NCI-H510A treated with DMSO at 0.1 percent for 48 hours (cell line): ENCODE measurements at regions not wholly inside any gene's neighbourhood (a gene's known extent, or its start where the extent isn't known, plus 50 kb on each side); places are given as distances from the start of the nearest gene placed in this dataset.
"Not testable (repeated sequence)": the region's sequence is repeated elsewhere in the genome, so short reads cannot be mapped to it uniquely, and the experiment has no call there.

Experiments
- DNase-seq: peaks from one replicate; lab custom pipeline; 2025; lab: John Stamatoyannopoulos, UW

DNA sequence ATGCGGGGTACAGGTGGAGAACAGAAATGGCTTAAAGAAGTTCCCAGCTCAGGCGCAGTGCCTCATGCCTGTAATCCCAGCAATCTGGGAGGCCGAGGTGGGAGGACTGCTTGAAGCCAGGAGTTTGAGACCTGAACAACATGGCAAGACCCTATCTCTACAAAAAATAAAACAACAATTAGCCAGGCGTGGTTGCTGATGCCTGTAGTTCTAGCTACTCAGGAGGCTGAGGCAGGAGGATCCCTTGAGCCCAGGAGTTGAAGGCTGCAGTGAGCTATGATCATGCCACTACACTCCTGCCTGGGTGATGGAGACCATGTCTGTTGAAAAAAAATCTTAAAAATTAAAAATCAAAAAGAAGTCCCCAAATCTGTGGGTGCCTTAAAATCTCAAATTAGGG, 228.3 kb upstream of the WSB1 start:
- DNase-seq, result no peak

DNA sequence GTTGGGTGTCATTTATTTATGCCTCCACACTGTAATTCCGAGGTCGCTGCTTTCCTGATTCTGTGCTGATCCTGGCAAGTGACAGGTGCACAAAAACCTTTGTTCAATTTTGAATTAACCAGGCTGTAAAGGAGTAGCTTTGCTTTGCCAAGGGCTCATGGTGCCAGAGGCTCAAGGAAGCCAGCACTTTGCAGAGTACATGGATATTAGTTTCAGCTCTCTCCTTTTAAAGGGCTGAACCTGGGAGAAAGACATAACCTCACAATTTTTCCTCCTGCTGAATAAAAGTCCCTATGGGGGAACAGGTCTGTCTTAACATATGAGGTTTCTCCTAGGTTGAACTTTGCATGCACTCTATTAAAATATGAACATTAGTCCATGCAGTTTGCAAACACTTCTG, 227.6 kb upstream of the WSB1 start:
- DNase-seq, result no peak

DNA sequence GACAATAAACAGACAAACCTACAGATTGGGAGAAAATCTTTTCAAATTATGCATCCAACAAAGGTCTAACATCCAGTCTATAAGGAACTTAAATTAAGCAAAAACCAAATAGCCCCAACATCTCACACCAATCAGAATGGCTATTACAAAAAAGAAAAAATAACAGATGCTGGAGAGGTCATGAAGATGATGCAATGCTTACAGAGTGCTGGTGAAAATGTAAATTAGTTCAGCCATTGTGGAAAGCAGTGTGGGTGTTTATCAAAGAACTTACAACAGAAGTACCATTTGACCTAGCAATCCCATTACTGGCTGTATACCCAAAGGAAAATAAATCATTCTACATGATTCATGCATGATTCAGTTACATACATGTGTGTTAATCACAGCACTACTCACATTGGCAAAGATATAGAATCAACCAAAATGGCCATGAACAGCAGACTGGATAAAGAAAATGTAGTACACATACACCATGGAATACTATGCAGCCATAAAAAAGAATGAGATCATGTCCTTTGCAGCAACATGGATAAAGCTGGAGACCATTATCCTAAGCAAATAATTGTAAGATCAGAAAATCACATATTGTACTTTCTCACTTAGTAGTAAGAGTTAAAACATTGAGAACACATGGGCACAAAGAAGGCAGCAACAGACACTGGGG, 223.9 kb upstream of the WSB1 start:
- no peak for DNase-seq

DNA sequence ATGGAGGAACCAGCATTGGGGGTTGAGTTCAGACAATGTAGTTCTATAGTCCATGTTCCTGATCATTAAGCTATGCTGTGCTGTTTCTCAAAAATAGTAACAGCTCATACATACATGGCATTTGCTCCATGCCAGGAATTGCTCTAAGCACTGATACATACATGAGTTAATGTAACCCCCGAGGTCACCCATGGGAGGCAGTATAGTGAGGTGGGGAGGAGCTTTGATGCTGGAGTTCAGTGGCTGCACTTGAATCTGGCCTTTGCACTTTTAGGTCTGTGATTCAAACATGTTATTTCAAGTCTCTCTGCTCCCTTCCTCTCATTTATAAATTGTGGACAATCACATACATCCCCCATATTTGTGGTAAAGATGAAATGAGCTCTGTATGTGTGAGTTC, 223.1 kb upstream of the WSB1 start:
- no peak for DNase-seq

DNA sequence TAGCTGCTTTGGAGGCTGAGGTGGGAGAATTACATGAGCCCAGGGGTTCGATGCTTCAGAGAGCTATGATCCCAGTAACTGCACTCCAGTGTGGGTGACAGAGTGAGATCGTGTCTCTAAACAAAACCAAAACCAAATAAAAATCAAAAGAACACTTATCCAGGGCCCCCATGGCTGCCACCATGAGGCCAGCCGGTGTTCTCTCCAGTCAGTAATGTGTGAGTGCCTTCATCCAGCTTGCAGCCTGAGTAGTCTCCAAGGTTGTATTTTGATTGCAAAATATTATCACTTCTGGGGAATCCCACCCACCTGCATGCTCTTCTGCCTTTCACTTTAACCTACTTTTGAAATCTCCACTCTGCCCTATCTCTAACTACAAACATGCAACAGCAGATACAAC, 221.0 kb upstream of the WSB1 start:
- no peak for DNase-seq

DNA sequence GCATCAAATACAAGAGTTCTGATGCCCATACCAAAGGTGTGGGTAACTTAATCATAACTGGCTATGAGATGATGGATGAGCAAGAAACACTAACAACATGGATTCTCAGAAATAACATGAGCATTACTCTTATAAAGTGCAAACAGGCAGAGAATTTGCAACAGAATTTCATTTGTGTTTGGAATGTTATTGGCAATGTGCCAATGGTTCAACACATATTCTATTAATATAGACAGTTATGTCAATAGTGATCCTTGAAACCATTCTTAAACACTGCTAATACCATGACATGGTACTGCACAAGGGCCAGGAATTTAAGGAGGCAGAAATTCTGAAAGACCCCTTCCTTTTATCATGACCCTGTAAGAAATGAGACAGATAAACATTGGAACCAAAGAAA, 217.1 kb upstream of the WSB1 start:
- no peak for DNase-seq

DNA sequence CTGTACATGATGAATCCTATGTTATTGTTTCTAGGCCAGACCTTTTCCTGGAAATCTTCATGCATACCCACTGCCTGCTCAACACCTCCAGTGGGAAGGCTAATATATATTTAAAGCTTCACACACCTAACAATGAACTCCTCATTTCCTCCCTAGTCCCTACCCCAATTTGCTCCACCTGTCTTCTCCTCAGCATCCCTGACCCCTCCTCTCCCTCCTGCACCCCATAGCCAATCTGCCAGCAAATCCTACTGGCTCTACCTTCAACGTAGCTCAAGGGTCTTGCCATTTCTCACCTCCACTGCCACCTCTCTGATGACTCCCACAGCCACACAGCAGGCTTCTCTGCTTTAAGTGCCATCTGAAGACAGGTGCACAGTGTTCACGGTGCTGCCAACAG, 215.6 kb upstream of the WSB1 start:
- no peak for DNase-seq

DNA sequence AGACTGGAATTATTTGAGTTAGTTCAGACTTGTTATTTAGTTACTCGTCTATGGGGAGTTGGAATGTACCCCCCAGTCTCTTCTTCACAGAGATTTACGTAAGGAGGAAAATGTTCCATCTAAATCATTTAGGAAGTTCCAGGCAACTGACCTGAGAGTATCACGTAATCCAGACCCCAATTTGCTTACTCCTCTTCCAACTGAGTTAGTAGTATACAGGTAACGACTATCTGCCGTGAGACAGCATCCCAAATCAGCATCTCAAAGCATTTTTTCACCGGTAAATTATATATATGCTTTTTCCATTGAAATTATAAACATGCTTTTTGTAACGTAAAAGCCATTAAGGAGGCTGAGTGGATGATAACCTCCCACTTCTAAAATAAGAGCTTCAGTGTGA, 214.3 kb upstream of the WSB1 start:
- no peak for DNase-seq

DNA sequence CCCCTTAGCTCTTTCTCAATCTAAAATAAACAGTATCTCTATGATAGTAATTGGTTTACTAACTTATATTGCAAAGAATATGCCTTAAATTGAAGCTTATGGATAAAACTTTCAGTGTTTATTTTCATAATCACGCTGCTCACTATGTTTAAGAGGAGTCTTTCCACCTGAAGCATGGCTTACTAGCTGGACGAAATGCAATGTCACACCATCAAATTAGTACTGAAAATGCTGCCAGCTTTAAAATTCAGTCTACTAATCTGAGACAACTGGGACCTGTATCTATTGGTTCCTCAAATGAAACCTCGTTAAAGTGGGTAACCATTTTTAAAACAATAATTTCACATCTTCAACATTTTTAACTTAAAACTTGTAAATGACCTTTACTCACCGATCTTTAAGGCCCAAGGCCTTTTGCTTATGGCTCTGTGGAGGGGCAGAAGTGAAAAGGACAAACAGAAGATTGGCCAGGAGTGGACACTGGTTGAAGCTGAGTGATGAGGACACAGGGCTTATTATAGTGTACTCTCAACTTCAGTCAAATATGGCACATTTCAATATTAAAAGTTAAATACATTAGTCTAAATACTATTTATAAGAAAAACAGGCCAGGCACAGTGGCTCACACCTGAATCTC, 212.8 kb upstream of the WSB1 start:
- no peak for DNase-seq

DNA sequence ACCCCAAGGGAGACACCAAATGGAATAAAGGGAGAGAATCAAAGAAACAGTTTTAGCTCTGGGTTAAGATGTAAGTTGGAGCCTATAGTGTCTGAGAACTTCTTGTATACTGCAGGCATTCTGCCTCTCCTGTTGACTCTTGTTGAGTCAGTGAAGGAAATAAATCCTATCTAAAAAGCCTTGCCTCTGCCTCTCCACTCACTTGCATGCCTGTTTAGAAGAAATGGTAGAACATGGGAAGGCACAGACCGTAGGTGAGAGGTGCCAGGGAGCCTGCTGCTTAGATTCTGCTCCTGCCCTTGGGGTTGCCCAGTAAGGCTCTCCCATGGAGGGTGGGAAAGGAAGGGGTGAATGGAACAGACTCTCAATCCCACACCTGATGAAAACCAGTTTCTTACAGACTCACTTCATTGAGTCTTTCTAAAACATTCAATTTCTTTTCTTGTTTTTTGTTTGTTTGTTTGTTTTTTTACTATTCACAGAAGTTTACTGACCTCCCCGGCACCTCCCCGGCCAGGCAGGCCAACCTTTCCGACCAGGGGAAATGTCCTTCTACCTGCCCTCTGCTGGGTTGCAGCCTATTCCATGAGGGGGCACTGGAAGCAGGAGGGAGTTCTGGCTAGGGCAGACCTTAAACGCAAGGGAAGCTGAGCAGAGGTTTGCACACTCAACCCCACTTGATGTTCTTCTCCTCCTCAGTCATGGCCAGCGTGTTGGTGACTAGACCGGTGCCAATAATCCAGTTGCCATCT, 211.7 kb upstream of the WSB1 start:
- no peak for DNase-seq

DNA sequence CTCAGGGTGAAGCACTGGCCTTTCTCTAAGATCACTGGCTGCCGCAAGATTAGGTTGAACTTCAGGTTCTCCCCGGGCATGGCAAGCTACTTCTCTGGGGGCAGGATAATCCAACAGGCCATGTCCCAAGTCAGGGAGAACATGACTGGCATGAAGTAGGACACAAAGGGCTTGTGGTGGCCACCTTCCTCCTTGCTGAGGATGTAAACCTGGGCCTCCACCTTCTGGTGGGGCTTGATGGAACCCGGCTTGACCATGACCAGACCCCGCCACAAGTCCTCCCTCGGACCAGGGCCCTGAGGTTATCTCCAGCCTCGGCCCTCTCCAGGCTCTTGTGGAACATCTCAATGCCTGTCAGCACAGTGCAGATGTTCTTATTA, 211.1 kb upstream of the WSB1 start:
- DNase-seq, result no peak

DNA sequence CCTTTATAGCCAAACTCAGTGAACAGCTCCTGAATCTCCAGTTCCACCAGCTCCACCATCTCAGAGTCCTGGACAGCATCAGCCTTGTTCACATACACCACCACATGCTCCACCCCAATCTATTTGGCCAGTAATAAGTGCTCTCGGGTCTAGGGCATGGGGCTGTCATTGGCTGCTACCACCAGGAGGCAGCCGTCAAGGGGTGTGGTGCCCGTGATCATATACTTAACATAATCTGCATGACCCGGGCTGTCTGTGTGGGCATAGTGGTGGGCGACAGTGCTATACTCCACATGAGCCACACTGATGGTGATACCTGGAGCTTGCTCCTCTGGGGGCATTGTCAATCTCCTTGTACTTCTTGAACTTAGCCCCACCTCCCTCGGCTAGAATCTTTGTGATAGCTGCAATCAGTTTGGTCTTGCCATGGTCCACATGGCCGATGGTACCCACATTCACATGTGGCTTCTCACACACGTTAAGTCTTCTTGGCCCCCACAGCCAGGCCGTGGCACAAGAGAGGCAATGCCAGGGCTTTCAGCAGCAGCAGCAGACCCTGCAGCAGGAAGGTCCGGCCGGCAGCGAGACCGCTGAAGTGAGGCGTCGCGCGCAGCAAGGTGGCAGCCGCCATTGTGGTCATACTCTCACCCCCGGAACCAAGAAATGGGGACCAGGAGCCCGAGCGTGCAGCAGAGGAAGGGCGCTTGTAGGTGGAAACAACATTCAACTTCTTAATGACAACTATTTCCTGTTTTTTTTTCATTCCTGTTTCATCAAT, 210.3 kb upstream of the WSB1 start:
- no peak for DNase-seq

DNA sequence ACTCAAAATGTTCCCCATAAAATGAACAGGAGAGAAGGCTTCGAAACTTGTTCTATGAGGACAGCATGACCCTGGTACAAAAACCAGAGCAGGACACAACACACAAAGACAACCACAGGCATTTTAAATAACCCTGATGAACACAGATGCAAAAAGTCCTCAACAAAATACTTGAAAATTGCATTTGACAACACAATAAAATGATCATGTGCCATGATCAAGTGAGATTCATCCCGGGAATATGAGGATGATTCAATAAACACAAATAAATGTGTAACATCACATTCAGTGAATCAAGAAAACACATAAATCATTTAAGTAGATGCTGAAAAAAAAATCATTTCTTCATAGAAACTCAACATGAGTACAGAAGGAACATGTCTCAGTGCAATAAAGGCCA, 208.4 kb upstream of the WSB1 start:
- DNase-seq, result no peak

DNA sequence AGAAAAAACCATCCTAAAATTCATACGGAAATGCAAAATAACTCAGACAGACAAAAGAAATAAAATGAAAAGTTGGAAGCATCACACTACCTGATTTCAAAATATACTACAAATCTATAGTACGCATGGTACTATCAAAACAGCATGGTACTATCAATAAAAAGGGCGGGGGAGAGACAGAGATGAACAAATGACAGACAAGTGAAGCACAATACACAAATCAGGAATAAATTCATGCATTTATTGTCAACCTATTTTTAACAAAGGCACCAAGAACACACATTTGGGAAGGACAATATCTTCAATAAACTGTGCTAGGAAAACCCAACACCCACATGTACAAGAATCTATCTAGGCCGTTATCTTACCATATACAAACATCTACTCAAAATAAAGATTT, 207.4 kb upstream of the WSB1 start:
- DNase-seq, result no peak

DNA sequence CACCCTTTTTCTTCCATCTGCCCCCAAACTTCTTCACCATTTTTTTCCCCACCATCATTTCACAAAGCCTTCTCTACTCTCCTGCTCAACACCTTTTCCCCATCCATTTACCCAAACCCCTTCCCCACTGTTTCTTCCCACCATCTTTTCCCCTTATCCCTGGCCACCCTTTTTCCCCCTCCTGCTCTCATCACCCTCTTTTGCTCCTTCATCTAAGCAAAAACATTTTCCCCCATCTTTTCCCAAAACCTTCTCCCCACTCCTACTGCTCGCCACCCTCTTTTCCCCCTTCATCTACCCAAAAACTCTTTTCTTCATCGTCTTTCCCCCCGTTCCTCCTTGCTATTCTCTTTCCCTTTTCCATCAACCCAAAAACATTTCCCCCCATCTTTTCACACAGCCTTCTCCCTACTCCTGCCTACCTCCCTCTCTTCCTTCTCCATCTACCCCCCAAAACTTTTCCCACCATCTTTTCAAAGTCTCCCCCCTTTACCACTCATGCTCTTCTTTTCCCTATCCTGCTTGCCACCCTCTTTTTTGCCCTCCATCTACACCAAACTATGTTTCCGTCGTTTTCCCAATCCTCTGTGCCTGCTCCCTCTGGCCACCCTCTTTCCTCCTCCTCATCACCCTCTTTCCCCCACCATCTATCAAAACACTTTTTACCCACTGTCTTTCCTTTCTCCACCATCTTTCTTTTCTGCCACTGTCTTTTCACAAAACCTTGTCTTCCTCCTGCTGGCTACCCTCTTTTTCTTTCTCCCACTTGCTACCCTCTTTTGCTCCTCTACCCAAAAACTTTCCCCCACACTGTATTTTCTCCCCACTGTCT, 205.8 kb upstream of the WSB1 start:
- no peak for DNase-seq

DNA sequence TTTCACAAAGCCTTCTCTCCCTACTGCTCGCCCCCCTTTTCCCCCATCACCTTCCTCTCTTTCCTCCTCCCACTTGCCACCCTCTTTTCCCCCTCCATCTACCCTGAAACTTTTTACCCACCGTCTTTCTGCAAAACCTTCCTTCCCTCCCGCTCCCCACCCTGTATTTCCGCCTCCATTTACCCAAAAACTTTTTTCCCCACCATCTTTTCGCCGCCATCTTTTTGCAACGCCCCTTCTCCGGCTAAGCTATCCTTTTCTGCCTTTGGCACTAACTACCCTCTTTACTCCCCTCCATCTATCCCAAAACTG, 205.2 kb upstream of the WSB1 start:
- DNase-seq, result no peak

DNA sequence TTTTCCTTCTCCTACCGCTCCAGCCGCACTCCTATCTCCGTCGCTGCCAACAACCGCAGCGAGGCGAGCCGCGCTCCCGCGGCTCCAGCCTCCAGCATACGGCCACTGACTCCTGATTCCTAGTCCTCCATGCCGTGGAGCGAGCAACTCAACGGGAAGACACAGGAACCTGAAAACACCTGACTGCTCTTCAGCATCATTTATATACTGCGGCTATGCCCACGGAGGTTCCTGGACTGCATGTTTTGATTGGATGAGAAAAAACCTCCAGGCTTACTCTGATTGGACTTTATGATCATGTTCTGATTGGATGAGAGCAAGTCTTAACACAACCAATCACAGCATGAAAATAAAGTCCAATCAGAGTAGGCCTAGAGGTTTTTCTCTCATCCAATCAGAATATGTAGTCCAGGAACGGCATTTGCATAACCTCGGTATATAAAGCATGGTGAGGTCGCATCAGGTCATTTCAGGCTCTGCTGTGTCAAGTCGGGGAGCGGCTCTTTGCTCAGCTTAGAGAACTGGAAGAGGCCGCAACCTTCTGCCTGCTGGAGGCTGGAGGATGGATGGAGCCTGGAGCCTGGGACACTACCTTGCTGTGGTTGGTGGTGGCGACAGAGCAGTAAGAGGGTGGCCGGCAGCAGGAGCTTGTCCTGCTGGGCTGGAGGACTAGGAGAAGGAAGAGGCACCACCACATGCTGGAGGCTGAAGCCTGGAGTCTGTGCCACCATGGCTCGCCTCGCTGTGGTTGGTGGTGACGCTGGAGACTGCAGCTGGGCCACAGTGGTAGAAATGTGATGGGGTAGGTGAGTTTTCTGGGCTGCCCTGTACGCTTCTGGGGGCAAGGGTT, 204.6 kb upstream of the WSB1 start:
- DNase-seq, result peak; percentile 28

DNA sequence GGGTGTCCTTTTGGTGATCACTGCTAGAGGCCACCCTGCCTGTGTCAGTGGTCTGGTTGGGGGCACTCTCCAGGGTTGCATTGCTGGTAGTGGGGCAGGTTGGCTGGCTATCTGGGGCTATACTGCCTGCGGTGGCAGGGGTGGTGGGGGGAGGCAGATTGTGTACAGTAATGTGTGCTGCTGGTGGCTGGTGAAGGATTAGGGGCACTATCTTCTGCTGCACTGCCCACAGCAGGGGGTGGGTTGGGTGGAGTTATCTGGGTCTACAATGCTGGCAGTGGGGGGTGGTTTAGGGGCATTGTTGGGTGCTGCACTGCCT, 204.0 kb upstream of the WSB1 start:
- no peak for DNase-seq

DNA sequence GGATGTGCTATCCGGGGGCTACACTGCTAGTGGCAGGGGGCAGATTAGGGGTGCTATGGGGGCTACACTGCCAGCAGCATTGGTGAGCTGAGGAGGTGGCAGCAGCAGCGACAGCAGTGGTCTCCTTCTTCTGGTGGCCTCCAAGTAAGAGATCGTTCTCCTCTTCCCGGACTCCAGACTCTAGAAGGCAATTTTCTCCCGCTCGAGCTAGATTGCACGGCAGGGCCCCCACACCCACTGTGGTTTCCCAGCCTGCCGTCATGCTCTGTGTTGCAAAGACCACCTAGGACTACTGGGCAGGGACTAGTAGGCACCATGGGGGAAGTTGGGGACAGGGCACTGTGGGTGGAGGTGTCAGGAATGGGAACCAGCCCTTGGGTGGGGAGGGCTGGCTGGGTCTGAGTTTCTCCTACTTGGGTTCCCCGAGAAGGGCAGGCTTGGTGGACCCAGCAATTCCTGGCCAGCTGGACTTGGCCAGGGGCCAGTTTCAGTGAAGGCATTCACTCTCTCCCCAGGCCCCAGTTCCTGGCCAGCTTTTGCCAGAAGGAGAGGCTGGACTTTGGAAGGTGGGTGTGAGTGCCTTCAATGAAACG, 203.4 kb upstream of the WSB1 start:
- not testable (repeated sequence) for DNase-seq

DNA sequence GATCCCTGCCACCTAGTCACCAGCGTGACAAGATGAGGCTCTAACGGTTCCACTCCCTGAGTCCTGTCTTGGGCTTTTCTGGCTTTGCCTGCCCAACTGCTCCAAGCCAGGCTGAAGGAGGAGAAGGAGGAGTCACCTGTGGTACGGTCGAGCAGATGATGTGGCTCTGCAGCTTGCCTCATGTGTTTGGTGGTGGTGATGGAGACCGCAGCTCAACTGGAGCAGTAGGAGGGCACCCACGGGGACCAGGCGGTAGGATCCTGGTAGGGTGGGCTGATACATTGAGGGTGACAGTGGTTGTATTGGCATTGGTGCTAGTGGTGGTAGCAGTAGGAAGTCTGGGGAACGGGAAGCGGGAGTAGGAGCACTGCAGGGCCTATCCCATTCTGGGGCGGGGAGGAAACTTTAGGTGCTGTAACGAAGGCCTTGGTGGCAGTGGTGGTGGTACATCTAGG, 202.8 kb upstream of the WSB1 start:
- no peak for DNase-seq

DNA sequence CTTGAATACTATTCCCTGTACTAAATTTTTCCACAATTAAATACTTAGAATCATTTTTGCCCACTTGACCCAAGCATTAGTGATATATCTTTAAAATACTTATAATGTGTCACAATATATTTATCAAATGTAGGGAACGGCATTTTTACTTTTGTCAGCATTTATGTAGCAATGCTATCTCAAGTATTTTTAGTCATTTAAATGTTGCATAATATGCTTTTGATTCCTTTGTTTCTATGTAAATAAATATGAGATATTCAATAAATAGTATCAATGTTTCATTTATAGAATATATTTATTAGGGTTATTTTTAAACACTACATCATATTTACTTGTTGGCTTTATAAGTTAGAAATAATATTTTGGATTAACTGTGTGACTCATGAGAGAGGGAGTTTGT, 199.7 kb upstream of the WSB1 start:
- not testable (repeated sequence) for DNase-seq
